RPMI7951 (cell line): ENCODE measurements at regions not wholly inside any gene's neighbourhood (a gene's known extent, or its start where the extent isn't known, plus 50 kb on each side); places are given as distances from the start of the nearest gene placed in this dataset.

Experiments
- DNase-seq: peaks from one replicate; pipeline ENCODE4 v3.0.0-alpha.2; 2012; ENCODE audit warnings: low read depth

- DNase-seq: no peak
These were observed 253.2 kb upstream of the COL3A1 start for GRCh38 chr2:188720811-188721605.

- no peak for DNase-seq
These were observed 252.4 kb upstream of the COL3A1 start for GRCh38 chr2:188721784-188722183.

- peak; percentile 72 for DNase-seq
These were observed 248.3 kb upstream of the COL3A1 start for GRCh38 chr2:188725746-188726360.

- DNase-seq: peak; percentile 9
These were observed 247.4 kb upstream of the COL3A1 start for GRCh38 chr2:188726626-188727247.

GRCh38 chr2:188727846-188728245, 246.3 kb upstream of the COL3A1 start:
- no peak for DNase-seq

GRCh38 chr2:188734691-188735090, 239.5 kb upstream of the COL3A1 start:
- DNase-seq: peak; percentile 57

GRCh38 chr2:188746727-188747126, 227.4 kb upstream of the COL3A1 start:
- peak; percentile 15 for DNase-seq

- DNase-seq: no peak
These were observed 222.4 kb upstream of the COL3A1 start for GRCh38 chr2:188751816-188752215.

GRCh38 chr2:188752311-188752710, 221.9 kb upstream of the COL3A1 start:
- no peak for DNase-seq

GRCh38 chr2:188762151-188762550, 212.0 kb upstream of the COL3A1 start:
- no peak for DNase-seq

- DNase-seq: peak; percentile 76
These were observed 208.4 kb upstream of the COL3A1 start for GRCh38 chr2:188765522-188766470.

- no peak for DNase-seq
These were observed 207.7 kb upstream of the COL3A1 start for GRCh38 chr2:188766471-188766856.

GRCh38 chr2:188767176-188767575, 207.0 kb upstream of the COL3A1 start:
- no peak for DNase-seq

- no peak for DNase-seq
These were observed 203.9 kb upstream of the COL3A1 start for GRCh38 chr2:188770296-188770695.

GRCh38 chr2:188773075-188773474, 201.1 kb upstream of the COL3A1 start:
- DNase-seq: no peak

- peak; percentile 60 for DNase-seq
These were observed 197.5 kb upstream of the COL3A1 start for GRCh38 chr2:188776634-188777033.

GRCh38 chr2:188784269-188784762, 189.9 kb upstream of the COL3A1 start:
- DNase-seq: no peak

GRCh38 chr2:188785061-188785460, 189.1 kb upstream of the COL3A1 start:
- no peak for DNase-seq

- DNase-seq: no peak
These were observed 188.7 kb upstream of the COL3A1 start for GRCh38 chr2:188785490-188785889.

- peak; percentile 82 for DNase-seq
These were observed 187.8 kb upstream of the COL3A1 start for GRCh38 chr2:188786368-188786841.

GRCh38 chr2:188787021-188787657, 187.0 kb upstream of the COL3A1 start:
- peak; percentile 69 for DNase-seq
